MM.1S (cell line): ENCODE measurements at regions not wholly inside any gene's neighbourhood (a gene's known extent, or its start where the extent isn't known, plus 50 kb on each side); places are given as distances from the start of the nearest gene placed in this dataset.

Experiments used
- DNase-seq: peaks from one replicate; pipeline ENCODE4 v3.0.0-alpha.2; 2015
- H2AFZ ChIP-seq: fragments of 300-600 bp; sonication (generic); 2 replicates; pipeline ENCODE4 v1.6.0; 2016; ENCODE audit warnings: antibody characterized with exemption, low read length
- H3F3A ChIP-seq: fragments of 300-600 bp; sonication (generic); 2 replicates; pipeline ENCODE4 v1.6.1; 2016; ENCODE audit warnings: mild to moderate bottlenecking, antibody characterized with exemption, low read length, moderate library complexity, mixed read lengths; ENCODE audit not compliant: insufficient read depth
- H3K27ac ChIP-seq: fragments of 300-600 bp; sonication (generic); 2 replicates; pipeline ENCODE4 v1.5.1; 2016; ENCODE audit warnings: mild to moderate bottlenecking, low read length
- H3K27me3 ChIP-seq: fragments of 300-600 bp; sonication (generic); replicated peaks from 2 replicates; pipeline ENCODE4 v1.6.0; 2016; ENCODE audit warnings: low read length; ENCODE audit not compliant: insufficient read depth
- H3K36me3 ChIP-seq: fragments of 300-600 bp; sonication (generic); replicated peaks from 2 replicates; pipeline ENCODE4 v1.6.1; 2016; ENCODE audit warnings: mild to moderate bottlenecking, low read length, mixed read lengths; ENCODE audit not compliant: insufficient read depth
- H3K4me1 ChIP-seq: fragments of 300-600 bp; sonication (generic); 2 replicates; pipeline ENCODE4 v1.6.1; 2016; ENCODE audit warnings: low read length, mixed read lengths
- H3K4me2 ChIP-seq: fragments of 300-600 bp; sonication (generic); 2 replicates; pipeline ENCODE4 v1.6.0; 2016; ENCODE audit warnings: low read depth, low read length
- H3K4me3 ChIP-seq: fragments of 300-600 bp; sonication (generic); 2 replicates; pipeline ENCODE4 v1.5.1; 2016; ENCODE audit warnings: low read length, mixed read lengths
- H3K79me2 ChIP-seq: fragments of 300-600 bp; sonication (generic); 2 replicates; pipeline ENCODE4 v1.6.1; 2016; ENCODE audit warnings: mixed run types, low read length, mixed read lengths
- H3K9ac ChIP-seq: fragments of 300-600 bp; sonication (generic); 2 replicates; pipeline ENCODE4 v1.6.1; 2016; ENCODE audit warnings: low read length, mixed read lengths
- H3K9me2 ChIP-seq: fragments of 300-600 bp; sonication (generic); replicated peaks from 2 replicates; pipeline ENCODE4 v1.6.1; 2016; ENCODE audit warnings: mild to moderate bottlenecking, low read length, mixed read lengths; ENCODE audit not compliant: insufficient read depth
- H3K9me3 ChIP-seq: fragments of 300-600 bp; sonication (generic); replicated peaks from 2 replicates; pipeline ENCODE4 v1.6.1; 2016; ENCODE audit warnings: mild to moderate bottlenecking, low read length, mixed read lengths; ENCODE audit not compliant: insufficient read depth
- H4K20me1 ChIP-seq: fragments of 300-600 bp; sonication (generic); 2 replicates; pipeline ENCODE4 v1.6.1; 2016; ENCODE audit warnings: mild to moderate bottlenecking, low read length, moderate library complexity, mixed read lengths; ENCODE audit not compliant: insufficient read depth
- CTCF ChIP-seq: fragments of 300-600 bp; sonication (generic); IDR thresholded peaks from 2 replicates; pipeline ENCODE4 v1.5.1; 2016; ENCODE audit warnings: antibody characterized with exemption, low read length, mixed read lengths
- EZH2 ChIP-seq: fragments of 300-600 bp; sonication (generic); optimal IDR thresholded peaks from 2 replicates; pipeline ENCODE3; 2017; ENCODE audit warnings: low read depth, mild to moderate bottlenecking, antibody characterized with exemption, low read length, mixed read lengths
- EZH2phosphoT487 ChIP-seq: fragments of 300-600 bp; sonication (generic); IDR thresholded peaks from 2 replicates; pipeline ENCODE4 v1.6.1; 2018; ENCODE audit warnings: antibody characterized with exemption, low read length

- Histone ChIP-seq H3K9me2 (no peaks in the 10 kb centered on the region), H3K4me3 (no peak overlapping the region), H3K79me2 (no peaks in the 10 kb centered on the region), H3K27me3 (no peaks in the 10 kb centered on the region), H3K4me2 (no peak overlapping the region), H2AFZ (no peak overlapping the region), H3K4me1 (no peaks in the 10 kb centered on the region), H3F3A (no peaks in the 10 kb centered on the region), H3K9ac (no peak overlapping the region), H3K9me3 (no peaks in the 10 kb centered on the region), H4K20me1 (no peaks in the 10 kb centered on the region), H3K27ac (no peak overlapping the region), H3K36me3 (no peaks in the 10 kb centered on the region)
- DNase-seq = no peak
- no peak for TF ChIP-seq EZH2
- no peak for TF ChIP-seq EZH2phosphoT487
Observed at GRCh38 chr2:146209842-146210275, 1635.0 kb upstream of the ACVR2A start.

GRCh38 chr2:146207901-146208300 is 1636.9 kb upstream of the ACVR2A start:
- H3K27me3 ChIP-seq = no peaks in the 10 kb centered on the region
- no peak for DNase-seq
- H3K27ac ChIP-seq = no peak overlapping the region
- no peaks in the 10 kb centered on the region for H3K9me2 ChIP-seq
- H3K4me3 ChIP-seq = no peak overlapping the region
- no peaks in the 10 kb centered on the region for H3K36me3 ChIP-seq
- H3F3A ChIP-seq = no peaks in the 10 kb centered on the region
- no peak overlapping the region for H3K9ac ChIP-seq
- H4K20me1 ChIP-seq = no peaks in the 10 kb centered on the region
- no peaks in the 10 kb centered on the region for H3K79me2 ChIP-seq
- no peak overlapping the region for H3K4me2 ChIP-seq
- H2AFZ ChIP-seq = no peak overlapping the region
- H3K9me3 ChIP-seq = no peaks in the 10 kb centered on the region
- TF ChIP-seq EZH2phosphoT487 (no peak), EZH2 (no peak), CTCF (no peak)
- no peaks in the 10 kb centered on the region for H3K4me1 ChIP-seq

GRCh38 chr2:146207417-146207816 is 1637.4 kb upstream of the ACVR2A start:
- no peak overlapping the region for H3K4me3 ChIP-seq
- H3K36me3 ChIP-seq = no peaks in the 10 kb centered on the region
- H3K9ac ChIP-seq = no peak overlapping the region
- H3K27ac ChIP-seq = no peak overlapping the region
- H3F3A ChIP-seq = no peaks in the 10 kb centered on the region
- no peaks in the 10 kb centered on the region for H3K9me2 ChIP-seq
- DNase-seq = no peak
- H4K20me1 ChIP-seq = no peaks in the 10 kb centered on the region
- H3K79me2 ChIP-seq = no peaks in the 10 kb centered on the region
- no peaks in the 10 kb centered on the region for H3K9me3 ChIP-seq
- H2AFZ ChIP-seq = no peak overlapping the region
- TF ChIP-seq CTCF = no peak
- no peak for TF ChIP-seq EZH2
- no peaks in the 10 kb centered on the region for H3K27me3 ChIP-seq
- H3K4me1 ChIP-seq = no peaks in the 10 kb centered on the region
- H3K4me2 ChIP-seq = no peak overlapping the region

GRCh38 chr2:146203064-146203624 is 1641.7 kb upstream of the ACVR2A start:
- Histone ChIP-seq H3K27me3 (no peaks in the 10 kb centered on the region), H3K4me3 (no peak overlapping the region), H3K9me2 (no peaks in the 10 kb centered on the region), H3K9ac (no peak overlapping the region), H3F3A (no peaks in the 10 kb centered on the region), H3K4me1 (no peaks in the 10 kb centered on the region), H3K9me3 (no peaks in the 10 kb centered on the region), H4K20me1 (no peaks in the 10 kb centered on the region), H3K4me2 (no peak overlapping the region), H2AFZ (no peak overlapping the region), H3K27ac (no peak overlapping the region), H3K36me3 (no peaks in the 10 kb centered on the region), H3K79me2 (no peaks in the 10 kb centered on the region)
- no peak for DNase-seq
- TF ChIP-seq EZH2phosphoT487 (no peak), EZH2 (no peak), CTCF (no peak)
